Stomach (tissue), 8 donors: ENCODE measurements at regions not wholly inside any gene's neighbourhood (a gene's known extent, or its start where the extent isn't known, plus 50 kb on each side); places are given as distances from the start of the nearest gene placed in this dataset.

ENCODE experiments used
- DNase-seq, 2 donors: peaks; one replicate each; pipeline versions ENCODE4 v3.0.0 to v3.0.0-alpha.2; 2013 to 2019
- H3K27ac ChIP-seq, 5 donors: fragments of 200-600 bp in 4 of 5; sonication (generic) in 4 of 5; one replicate each; pipeline ENCODE4 v1.5.1; 2013 to 2019; ENCODE audit warnings: mild to moderate bottlenecking in 1 of 5, moderate library complexity in 1 of 5
- H3K27me3 ChIP-seq, 3 donors: fragments of 200-600 bp; sonication (generic); one replicate each; pipeline ENCODE4 v1.5.1; 2017 to 2019; ENCODE audit warnings: mixed run types in 1 of 3
- H3K36me3 ChIP-seq, 4 donors: fragments of 200-600 bp; sonication (generic); 1 replicate in 3 of 4; 2 replicates in 1 of 4; pipeline ENCODE4 v1.5.1; 2016 to 2019
- H3K4me1 ChIP-seq, 4 donors: fragments of 200-600 bp; sonication (generic); one replicate each; pipeline ENCODE4 v1.5.1; 2016 to 2019
- H3K4me3 ChIP-seq, 4 donors: fragments of 200-600 bp; sonication (generic) in 3 of 4; one replicate each; pipeline ENCODE4 v1.5.1; 2016 to 2019; ENCODE audit warnings: mild to moderate bottlenecking in 1 of 4
- H3K9me3 ChIP-seq, 4 donors: fragments of 200-600 bp; sonication (generic); one replicate each; pipeline ENCODE4 v1.5.1; 2016 to 2019
- EP300 ChIP-seq: sonication (generic); formaldehyde crosslinking; IDR thresholded peaks from one replicate; pipeline ENCODE4 v1.6.1; 2017; ENCODE audit warnings: antibody characterized with exemption
- POLR2A ChIP-seq, 4 donors: fragments of 450-650 bp; IDR thresholded peaks; one replicate each; pipeline ENCODE4 v1.6.1; 2016; ENCODE audit warnings: antibody characterized with exemption in 4 of 4, control low read depth in 2 of 4, mild to moderate bottlenecking in 1 of 4, moderate library complexity in 1 of 4
- POLR2AphosphoS5 ChIP-seq, 3 donors: sonication (generic); formaldehyde crosslinking; IDR thresholded peaks; one replicate each; pipeline ENCODE4 v1.6.1; 2016; ENCODE audit warnings: antibody characterized with exemption in 3 of 3
- WGBS, 5 donors: extraction: QIAGEN DNeasy Blood & Tissue Kit in 3 of 5; methylation state at CpG; one replicate each; pipeline versions ENCODE4 v1.1.5 to v1.1.7; 2013 to 2018; 5-methylcytosine and 5-hydroxymethylcytosine counted together
- intact Hi-C: fragments of 100-400 bp; cut with DNase I; formaldehyde crosslinking; loops from one replicate; pipeline ENCODE4 v1.15.1; 2023; ENCODE audit warnings: low total_unique reads
- TF ChIP-seq, protein P1 (sequence below), 7 experiments: fragments of 450-650 bp in 4 of 7; fragments of 200-600 bp in 3 of 7; sonication (generic) in 3 of 7; IDR thresholded peaks; one replicate each; pipeline ENCODE4 v1.5.1; 2016 to 2019; ENCODE audit warnings: antibody characterized with exemption in 7 of 7, control low read depth in 2 of 7, mild to moderate bottlenecking in 1 of 7
- donor health status: healthy with polysubstance abuse.
- donor health status: Bipolar disorder and iron deficiency.
- donor health status: healthy.

DNA sequence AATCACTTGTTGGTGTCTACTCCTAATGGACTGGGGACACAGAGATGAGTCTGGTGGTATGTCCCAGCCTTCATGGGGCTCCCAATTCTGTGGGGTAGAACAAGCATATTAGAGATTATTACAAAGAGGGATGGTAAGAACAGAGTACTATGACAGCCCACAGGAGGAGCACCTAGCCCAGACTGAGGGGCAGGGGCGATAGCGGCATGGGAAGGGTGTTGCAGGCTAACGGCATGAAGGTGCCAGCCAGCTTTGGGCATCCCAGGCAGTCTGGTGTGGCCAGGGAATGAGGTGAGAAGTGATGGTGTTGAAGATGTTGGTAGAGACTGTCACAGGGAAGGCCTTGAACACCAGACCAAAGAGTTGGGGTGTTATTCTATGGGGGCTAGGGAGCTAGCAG, 280.0 kb downstream of the RPS24 start:
- H3K36me3 ChIP-seq, result no peaks in the 10 kb centered on the region
- no peaks in the 10 kb centered on the region for H3K27me3 ChIP-seq
- peaks cover 0 to 35% (median 3%) of the 10 kb centered on the region in 4 donors for H3K4me1 ChIP-seq
- H3K4me3 ChIP-seq, result no peak overlapping the region
- TF ChIP-seq POLR2A (IDR thresholded peaks at IDR 0.05), result no peak
- TF ChIP-seq EP300, result no peak
- no peak for TF ChIP-seq POLR2AphosphoS5 (IDR thresholded peaks at IDR 0.05)
- TF ChIP-seq, protein P1, sequence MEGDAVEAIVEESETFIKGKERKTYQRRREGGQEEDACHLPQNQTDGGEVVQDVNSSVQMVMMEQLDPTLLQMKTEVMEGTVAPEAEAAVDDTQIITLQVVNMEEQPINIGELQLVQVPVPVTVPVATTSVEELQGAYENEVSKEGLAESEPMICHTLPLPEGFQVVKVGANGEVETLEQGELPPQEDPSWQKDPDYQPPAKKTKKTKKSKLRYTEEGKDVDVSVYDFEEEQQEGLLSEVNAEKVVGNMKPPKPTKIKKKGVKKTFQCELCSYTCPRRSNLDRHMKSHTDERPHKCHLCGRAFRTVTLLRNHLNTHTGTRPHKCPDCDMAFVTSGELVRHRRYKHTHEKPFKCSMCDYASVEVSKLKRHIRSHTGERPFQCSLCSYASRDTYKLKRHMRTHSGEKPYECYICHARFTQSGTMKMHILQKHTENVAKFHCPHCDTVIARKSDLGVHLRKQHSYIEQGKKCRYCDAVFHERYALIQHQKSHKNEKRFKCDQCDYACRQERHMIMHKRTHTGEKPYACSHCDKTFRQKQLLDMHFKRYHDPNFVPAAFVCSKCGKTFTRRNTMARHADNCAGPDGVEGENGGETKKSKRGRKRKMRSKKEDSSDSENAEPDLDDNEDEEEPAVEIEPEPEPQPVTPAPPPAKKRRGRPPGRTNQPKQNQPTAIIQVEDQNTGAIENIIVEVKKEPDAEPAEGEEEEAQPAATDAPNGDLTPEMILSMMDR (IDR thresholded peaks at IDR 0.05), result no peak
- intact Hi-C loops, result no loop called here
- 86 to 96% (median 94%) methylated on average over 3 of the region's 3 CpGs for WGBS, 5 donors
- peak overlapping the region in 2 of 5 donors; percentile 65 to 80 for H3K27ac ChIP-seq
- peaks cover 0 to 5% (median 0%) of the 10 kb centered on the region in 4 donors for H3K9me3 ChIP-seq
- DNase-seq, result no peak

DNA sequence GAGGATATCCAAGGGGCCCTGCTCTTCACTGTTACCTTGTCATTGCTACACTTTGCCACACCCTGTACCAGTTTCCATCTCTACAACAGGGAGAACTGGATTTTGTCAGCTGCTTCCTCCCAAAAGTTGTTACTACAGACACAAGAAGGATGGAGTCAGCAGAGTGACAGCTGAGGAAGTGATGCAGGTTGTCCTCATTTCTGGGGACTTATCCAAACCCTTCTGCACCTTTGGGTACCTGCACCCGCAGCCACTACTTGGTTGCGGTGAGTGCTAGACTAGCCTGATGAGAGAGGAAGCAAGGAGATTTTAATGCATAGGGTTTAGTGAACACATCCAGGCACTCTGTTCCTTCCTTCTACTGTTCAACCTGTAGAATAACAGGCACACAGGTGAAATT, 281.0 kb downstream of the RPS24 start:
- no peak for TF ChIP-seq EP300
- TF ChIP-seq, protein P1 (IDR thresholded peaks at IDR 0.05), result no peak
- TF ChIP-seq POLR2AphosphoS5 (IDR thresholded peaks at IDR 0.05), result no peak
- TF ChIP-seq POLR2A (IDR thresholded peaks at IDR 0.05), result no peak
- 96 to 100% (median 98%) methylated on average over 2 of the region's 2 CpGs for WGBS, 5 donors
- Histone ChIP-seq H3K36me3 (no peaks in the 10 kb centered on the region), H3K9me3 (peaks cover 0 to 5% (median 0%) of the 10 kb centered on the region in 4 donors), H3K27me3 (no peaks in the 10 kb centered on the region), H3K27ac (peak overlapping the region in 1 of 5 donors; percentile 80), H3K4me3 (no peak overlapping the region), H3K4me1 (peaks cover 0 to 38% (median 3%) of the 10 kb centered on the region in 4 donors)
- no peak for DNase-seq
- intact Hi-C loops, result no loop called here

DNA sequence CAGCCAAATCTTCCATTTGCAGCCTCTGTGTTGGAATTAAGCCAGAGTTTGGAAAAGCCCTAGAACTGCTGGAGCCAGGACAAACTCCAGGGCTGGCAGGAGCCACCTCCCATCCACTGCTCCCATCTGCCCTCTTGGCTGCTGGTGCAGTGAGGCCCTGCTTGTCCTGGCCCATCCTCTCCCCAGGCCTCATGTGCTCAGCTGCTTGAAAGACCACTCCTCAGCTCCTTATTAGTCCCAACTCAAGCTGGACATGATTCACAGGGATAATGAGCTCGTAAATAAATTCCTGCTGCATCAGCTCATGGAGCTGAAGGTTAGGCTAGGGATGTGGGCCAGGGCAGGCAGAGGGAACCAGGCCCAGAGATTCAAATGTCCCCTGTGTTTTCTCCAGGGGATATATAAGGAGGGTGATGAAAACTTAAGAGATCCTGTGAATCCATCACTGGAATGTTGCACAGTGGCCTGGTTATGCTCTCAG, 282.8 kb downstream of the RPS24 start:
- H3K36me3 ChIP-seq, result no peaks in the 10 kb centered on the region
- H3K4me3 ChIP-seq, result no peak overlapping the region
- intact Hi-C loops, result no loop called here
- peak overlapping the region in 4 of 5 donors; percentile 39 to 78 (median 57) for H3K27ac ChIP-seq
- no peaks in the 10 kb centered on the region for H3K27me3 ChIP-seq
- H3K4me1 ChIP-seq, result peaks cover 0 to 38% (median 3%) of the 10 kb centered on the region in 4 donors
- peaks cover 0 to 5% (median 0%) of the 10 kb centered on the region in 4 donors for H3K9me3 ChIP-seq
- peak in 1 of 2 donors; percentile 69 for DNase-seq
- WGBS, 5 donors, result 29 to 73% (median 71%) methylated on average over 1 of the region's 1 CpG
- TF ChIP-seq POLR2AphosphoS5 (IDR thresholded peaks at IDR 0.05) (peak in 2 of 3 donors; percentile 9 to 61), EP300 (no peak), POLR2A (IDR thresholded peaks at IDR 0.05) (no peak)
- TF ChIP-seq, protein P1 (IDR thresholded peaks at IDR 0.05), result no peak

DNA sequence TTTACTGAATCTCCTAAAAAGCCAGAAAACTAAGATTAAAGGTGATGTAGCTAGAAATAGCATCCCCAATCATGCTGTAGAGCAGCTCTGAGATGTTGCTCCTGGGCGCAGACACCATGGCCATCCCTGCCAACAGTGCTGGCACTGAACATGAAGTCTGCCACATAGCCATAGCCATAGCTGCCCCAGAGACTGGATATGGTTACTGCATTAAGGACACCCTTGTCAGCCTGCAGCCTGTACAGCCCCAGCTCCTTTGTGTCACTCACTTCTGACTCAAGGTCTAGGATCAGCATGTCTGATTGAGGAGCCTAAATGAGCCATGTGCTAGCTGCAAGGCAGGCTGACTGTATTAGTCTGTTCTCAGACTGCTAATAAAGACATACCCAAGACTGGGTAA, 284.6 kb downstream of the RPS24 start:
- Histone ChIP-seq H3K4me3 (no peak overlapping the region), H3K9me3 (peaks cover 0 to 5% (median 0%) of the 10 kb centered on the region in 4 donors), H3K36me3 (no peaks in the 10 kb centered on the region), H3K27me3 (no peaks in the 10 kb centered on the region), H3K4me1 (peaks cover 0 to 33% (median 3%) of the 10 kb centered on the region in 4 donors), H3K27ac (peak overlapping the region in 2 of 5 donors; percentile 35 to 78)
- TF ChIP-seq POLR2A (IDR thresholded peaks at IDR 0.05) (no peak), EP300 (no peak), POLR2AphosphoS5 (IDR thresholded peaks at IDR 0.05) (no peak)
- TF ChIP-seq, protein P1 (IDR thresholded peaks at IDR 0.05), result no peak
- WGBS, 5 donors, result 89 to 100% (median 97%) methylated on average over 1 of the region's 1 CpG
- DNase-seq, result no peak
- intact Hi-C loops, result no loop called here
